GM23338 (cell line): ENCODE measurements at regions not wholly inside any gene's neighbourhood (a gene's known extent, or its start where the extent isn't known, plus 50 kb on each side); places are given as distances from the start of the nearest gene placed in this dataset.

Experiments used
- EZH2 ChIP-seq: fragments of 200-600 bp; sonication (generic); IDR thresholded peaks from one replicate; pipeline ENCODE4 v1.8.0; 2017; ENCODE audit warnings: antibody characterized with exemption, mild to moderate bottlenecking, low read depth; ENCODE audit not compliant: unreplicated experiment
- POLR2AphosphoS5 ChIP-seq: IDR thresholded peaks from 2 replicates; pipeline ENCODE4 v1.6.1; 2016; ENCODE audit warnings: antibody characterized with exemption, low read depth
- TF ChIP-seq, protein P1 (sequence below): IDR thresholded peaks from one replicate; pipeline ENCODE4 v1.6.1; 2018; ENCODE audit warnings: antibody characterized with exemption; ENCODE audit not compliant: unreplicated experiment
- TF ChIP-seq, protein P2 (sequence below), 2 experiments: fragments of 200-600 bp in 1 of 2; sonication (generic) in 1 of 2; conservative IDR thresholded peaks; 2 replicates each; pipeline versions ENCODE4 v1.5.1 to v1.6.1; 2016 to 2017; ENCODE audit warnings: antibody characterized with exemption in 2 of 2, low read depth in 2 of 2, mild to moderate bottlenecking in 2 of 2, moderate library complexity in 1 of 2

DNA sequence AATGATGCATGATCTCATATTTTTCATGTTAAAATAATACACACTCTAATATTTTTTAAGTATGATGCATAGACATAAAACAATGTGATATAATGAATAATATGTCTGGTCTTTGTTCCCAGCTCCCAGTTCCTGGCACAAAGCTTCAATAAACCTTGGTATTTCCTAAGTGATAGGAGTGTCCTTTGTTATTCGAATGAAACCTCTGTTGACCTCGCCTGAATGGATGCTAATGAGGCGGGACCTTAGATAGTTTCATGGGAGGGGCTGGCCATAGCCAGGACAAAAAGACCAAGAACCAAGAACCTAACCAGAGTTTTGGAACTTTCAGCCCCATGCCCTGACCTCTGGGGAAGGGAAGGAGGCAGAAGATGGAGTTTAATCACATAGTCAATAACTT is 257.7 kb upstream of the COPS8 start:
- TF ChIP-seq, protein P1, sequence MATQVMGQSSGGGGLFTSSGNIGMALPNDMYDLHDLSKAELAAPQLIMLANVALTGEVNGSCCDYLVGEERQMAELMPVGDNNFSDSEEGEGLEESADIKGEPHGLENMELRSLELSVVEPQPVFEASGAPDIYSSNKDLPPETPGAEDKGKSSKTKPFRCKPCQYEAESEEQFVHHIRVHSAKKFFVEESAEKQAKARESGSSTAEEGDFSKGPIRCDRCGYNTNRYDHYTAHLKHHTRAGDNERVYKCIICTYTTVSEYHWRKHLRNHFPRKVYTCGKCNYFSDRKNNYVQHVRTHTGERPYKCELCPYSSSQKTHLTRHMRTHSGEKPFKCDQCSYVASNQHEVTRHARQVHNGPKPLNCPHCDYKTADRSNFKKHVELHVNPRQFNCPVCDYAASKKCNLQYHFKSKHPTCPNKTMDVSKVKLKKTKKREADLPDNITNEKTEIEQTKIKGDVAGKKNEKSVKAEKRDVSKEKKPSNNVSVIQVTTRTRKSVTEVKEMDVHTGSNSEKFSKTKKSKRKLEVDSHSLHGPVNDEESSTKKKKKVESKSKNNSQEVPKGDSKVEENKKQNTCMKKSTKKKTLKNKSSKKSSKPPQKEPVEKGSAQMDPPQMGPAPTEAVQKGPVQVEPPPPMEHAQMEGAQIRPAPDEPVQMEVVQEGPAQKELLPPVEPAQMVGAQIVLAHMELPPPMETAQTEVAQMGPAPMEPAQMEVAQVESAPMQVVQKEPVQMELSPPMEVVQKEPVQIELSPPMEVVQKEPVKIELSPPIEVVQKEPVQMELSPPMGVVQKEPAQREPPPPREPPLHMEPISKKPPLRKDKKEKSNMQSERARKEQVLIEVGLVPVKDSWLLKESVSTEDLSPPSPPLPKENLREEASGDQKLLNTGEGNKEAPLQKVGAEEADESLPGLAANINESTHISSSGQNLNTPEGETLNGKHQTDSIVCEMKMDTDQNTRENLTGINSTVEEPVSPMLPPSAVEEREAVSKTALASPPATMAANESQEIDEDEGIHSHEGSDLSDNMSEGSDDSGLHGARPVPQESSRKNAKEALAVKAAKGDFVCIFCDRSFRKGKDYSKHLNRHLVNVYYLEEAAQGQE = no peak
- TF ChIP-seq EZH2 (no peak), POLR2AphosphoS5 (no peak)
- TF ChIP-seq, protein P2, sequence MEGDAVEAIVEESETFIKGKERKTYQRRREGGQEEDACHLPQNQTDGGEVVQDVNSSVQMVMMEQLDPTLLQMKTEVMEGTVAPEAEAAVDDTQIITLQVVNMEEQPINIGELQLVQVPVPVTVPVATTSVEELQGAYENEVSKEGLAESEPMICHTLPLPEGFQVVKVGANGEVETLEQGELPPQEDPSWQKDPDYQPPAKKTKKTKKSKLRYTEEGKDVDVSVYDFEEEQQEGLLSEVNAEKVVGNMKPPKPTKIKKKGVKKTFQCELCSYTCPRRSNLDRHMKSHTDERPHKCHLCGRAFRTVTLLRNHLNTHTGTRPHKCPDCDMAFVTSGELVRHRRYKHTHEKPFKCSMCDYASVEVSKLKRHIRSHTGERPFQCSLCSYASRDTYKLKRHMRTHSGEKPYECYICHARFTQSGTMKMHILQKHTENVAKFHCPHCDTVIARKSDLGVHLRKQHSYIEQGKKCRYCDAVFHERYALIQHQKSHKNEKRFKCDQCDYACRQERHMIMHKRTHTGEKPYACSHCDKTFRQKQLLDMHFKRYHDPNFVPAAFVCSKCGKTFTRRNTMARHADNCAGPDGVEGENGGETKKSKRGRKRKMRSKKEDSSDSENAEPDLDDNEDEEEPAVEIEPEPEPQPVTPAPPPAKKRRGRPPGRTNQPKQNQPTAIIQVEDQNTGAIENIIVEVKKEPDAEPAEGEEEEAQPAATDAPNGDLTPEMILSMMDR (conservative IDR thresholded peaks at IDR 0.05; ENCODE audit: low read depth in 2 of 2) = no peak
